ENCODE measurements at regions not wholly inside any gene's neighbourhood (a gene's known extent, or its start where the extent isn't known, plus 50 kb on each side); places are given as distances from the start of the nearest gene placed in this dataset.

DNA sequence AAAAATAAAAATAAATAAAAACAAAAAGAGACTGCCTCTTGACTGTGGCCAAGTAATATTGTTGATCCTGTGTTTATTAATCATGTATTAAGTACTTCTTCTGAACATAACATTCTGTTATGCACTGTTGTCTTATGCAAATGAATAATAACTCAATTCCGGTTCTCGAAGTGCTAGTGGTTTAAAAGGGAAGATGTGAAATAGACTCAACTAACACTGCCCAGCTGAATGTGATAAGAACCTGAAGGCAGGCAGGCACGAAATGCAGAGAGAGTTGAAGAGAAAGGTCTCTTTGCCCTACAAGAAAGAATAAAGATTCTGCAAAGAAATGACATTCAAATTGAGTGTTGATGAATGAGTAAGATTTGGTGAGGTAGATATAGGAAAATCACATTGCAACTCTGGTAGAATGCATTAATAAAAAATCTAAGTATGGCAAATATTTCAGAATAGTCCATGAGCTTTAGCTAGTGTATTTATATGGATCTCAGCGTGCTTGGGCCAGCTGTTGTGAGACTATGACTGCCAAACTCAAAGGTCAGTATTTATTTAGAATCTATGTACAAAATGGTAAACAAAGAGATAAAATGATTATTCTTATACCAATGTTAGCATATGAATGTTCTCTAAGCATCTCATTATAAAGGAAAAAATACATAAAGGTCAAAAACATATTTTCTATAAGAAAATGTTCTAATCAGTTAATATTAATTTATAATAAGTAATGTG, 352.3 kb upstream of the CDH7 start:
- Histone ChIP-seq H3K36me3 (no peaks in the 10 kb centered on the region), H3K4me3 (ENCODE audit: low read depth in 1 of 2, low read length in 1 of 2) (no peak overlapping the region), H3K27ac (no peak overlapping the region), H3K27me3 (no peaks in the 10 kb centered on the region), H3K9me3 (no peaks in the 10 kb centered on the region), H3K4me1 (ENCODE audit: control insufficient read depth in 1 of 2, insufficient read depth in 1 of 2, low read depth in 1 of 2, low read length in 1 of 2) (no peaks in the 10 kb centered on the region)
- TF ChIP-seq, protein P1, sequence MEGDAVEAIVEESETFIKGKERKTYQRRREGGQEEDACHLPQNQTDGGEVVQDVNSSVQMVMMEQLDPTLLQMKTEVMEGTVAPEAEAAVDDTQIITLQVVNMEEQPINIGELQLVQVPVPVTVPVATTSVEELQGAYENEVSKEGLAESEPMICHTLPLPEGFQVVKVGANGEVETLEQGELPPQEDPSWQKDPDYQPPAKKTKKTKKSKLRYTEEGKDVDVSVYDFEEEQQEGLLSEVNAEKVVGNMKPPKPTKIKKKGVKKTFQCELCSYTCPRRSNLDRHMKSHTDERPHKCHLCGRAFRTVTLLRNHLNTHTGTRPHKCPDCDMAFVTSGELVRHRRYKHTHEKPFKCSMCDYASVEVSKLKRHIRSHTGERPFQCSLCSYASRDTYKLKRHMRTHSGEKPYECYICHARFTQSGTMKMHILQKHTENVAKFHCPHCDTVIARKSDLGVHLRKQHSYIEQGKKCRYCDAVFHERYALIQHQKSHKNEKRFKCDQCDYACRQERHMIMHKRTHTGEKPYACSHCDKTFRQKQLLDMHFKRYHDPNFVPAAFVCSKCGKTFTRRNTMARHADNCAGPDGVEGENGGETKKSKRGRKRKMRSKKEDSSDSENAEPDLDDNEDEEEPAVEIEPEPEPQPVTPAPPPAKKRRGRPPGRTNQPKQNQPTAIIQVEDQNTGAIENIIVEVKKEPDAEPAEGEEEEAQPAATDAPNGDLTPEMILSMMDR (IDR thresholded peaks at IDR 0.05), result no peak

DNA sequence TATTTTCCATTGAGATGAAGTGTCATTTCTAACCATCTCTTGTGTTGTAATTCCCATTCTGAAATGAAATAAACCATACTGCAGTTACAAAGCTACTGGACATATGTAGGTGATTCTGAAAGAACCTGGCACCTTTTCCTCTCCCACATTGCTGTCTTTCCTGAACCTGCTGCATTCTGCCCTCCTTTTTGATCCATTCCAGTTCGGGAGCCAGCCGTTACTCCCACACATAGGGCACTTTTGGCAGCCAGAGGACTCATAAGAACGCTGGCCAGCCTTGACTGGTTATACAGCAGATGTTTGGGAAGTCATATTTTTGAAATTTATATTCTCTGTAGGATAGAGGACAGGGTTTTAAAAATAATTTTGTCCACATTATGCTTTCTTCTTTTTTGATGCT, 369.8 kb upstream of the CDH7 start:
- TF ChIP-seq, protein P1 (IDR thresholded peaks at IDR 0.05), result no peak
- H3K36me3 ChIP-seq, result no peaks in the 10 kb centered on the region
- H3K4me1 ChIP-seq (ENCODE audit: control insufficient read depth in 1 of 2, insufficient read depth in 1 of 2, low read depth in 1 of 2, low read length in 1 of 2), result no peaks in the 10 kb centered on the region
- H3K27me3 ChIP-seq, result no peaks in the 10 kb centered on the region
- H3K4me3 ChIP-seq (ENCODE audit: low read depth in 1 of 2, low read length in 1 of 2), result no peak overlapping the region
- H3K9me3 ChIP-seq, result no peaks in the 10 kb centered on the region
- H3K27ac ChIP-seq, result no peak overlapping the region

DNA sequence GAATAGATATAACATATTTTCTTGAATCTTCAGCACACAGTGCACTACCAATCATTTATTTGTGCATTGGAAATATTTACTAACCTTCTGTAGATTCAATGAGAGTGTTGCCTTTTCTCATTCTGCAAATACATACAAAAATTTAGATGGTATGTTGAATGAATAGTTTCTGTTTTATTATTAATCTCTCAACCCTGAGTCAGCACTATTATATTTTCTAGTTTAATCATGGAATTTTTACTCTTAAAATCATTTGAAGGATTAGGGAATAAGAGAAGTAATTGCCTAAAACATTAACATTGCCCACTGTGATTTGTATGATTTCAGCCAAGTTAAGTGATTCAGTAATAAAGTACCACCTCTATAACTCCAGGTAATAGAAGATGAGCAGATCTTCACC, 370.2 kb upstream of the CDH7 start:
- no peaks in the 10 kb centered on the region for H3K4me1 ChIP-seq (ENCODE audit: control insufficient read depth in 1 of 2, insufficient read depth in 1 of 2, low read depth in 1 of 2, low read length in 1 of 2)
- no peaks in the 10 kb centered on the region for H3K36me3 ChIP-seq
- H3K9me3 ChIP-seq, result no peaks in the 10 kb centered on the region
- no peaks in the 10 kb centered on the region for H3K27me3 ChIP-seq
- H3K27ac ChIP-seq, result no peak overlapping the region
- no peak overlapping the region for H3K4me3 ChIP-seq (ENCODE audit: low read depth in 1 of 2, low read length in 1 of 2)
- TF ChIP-seq, protein P1 (IDR thresholded peaks at IDR 0.05), result no peak

DNA sequence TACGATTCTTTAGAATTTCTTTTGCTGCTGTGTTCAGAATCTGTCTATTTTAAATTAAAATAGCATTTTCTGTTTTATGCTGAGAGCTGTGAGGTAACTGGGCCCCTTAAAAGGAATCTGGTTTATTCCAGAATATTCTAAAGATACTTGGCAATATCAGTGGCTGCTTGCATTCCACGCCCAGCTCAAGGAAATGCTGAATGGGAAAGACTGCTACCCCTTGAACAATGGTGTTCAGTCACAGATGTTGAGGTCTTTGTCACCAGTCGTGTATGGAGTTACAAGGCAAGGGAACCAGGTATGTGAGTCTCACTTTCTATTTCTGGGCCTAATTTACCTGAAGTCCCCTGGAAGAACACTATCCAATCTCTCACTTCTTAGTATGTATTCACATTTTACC, 377.9 kb upstream of the CDH7 start:
- Histone ChIP-seq H3K4me1 (ENCODE audit: control insufficient read depth in 1 of 2, insufficient read depth in 1 of 2, low read depth in 1 of 2, low read length in 1 of 2) (no peaks in the 10 kb centered on the region), H3K27ac (no peak overlapping the region), H3K4me3 (ENCODE audit: low read depth in 1 of 2, low read length in 1 of 2) (no peak overlapping the region), H3K9me3 (no peaks in the 10 kb centered on the region), H3K27me3 (no peaks in the 10 kb centered on the region), H3K36me3 (no peaks in the 10 kb centered on the region)
- TF ChIP-seq, protein P1 (IDR thresholded peaks at IDR 0.05), result no peak

DNA sequence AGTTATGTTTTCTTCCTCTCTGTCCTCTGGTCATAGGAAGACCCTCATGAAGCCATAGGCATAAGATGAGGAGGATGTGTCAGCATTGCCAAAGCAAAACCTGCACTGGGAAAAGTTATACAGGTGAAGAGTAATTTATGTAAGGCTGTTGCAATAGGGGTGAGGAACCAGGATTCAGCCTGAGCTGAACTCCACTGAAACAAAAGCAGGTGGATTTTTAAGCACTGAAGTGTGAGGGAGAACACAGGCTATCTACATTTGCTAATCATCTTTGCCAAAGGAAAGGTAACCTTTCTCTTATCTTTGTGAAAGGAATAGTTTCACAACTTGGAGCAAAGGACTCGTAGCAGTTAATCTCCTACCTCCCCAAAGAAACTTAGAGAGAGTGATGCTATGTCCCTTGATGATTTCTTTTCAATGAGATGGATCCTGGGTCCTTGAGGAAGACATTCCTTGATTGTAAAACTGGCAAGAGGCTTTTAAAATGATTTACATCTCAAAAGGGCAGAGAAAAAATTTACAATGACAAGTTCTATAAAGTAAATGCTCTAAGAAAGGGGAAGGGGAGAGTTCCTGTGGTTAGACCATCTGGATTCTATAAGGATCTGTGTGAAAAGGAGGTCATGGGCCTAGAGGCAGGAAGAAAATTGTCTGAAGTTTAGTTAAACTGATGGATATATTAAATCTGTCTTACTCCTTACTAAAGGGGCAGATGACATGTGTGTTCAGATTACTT, 385.4 kb upstream of the CDH7 start:
- Histone ChIP-seq H3K4me3 (ENCODE audit: low read depth in 1 of 2, low read length in 1 of 2) (no peak overlapping the region), H3K4me1 (ENCODE audit: control insufficient read depth in 1 of 2, insufficient read depth in 1 of 2, low read depth in 1 of 2, low read length in 1 of 2) (no peaks in the 10 kb centered on the region), H3K27ac (no peak overlapping the region), H3K27me3 (no peaks in the 10 kb centered on the region), H3K9me3 (no peaks in the 10 kb centered on the region), H3K36me3 (no peaks in the 10 kb centered on the region)
- TF ChIP-seq, protein P1 (IDR thresholded peaks at IDR 0.05), result no peak
